Fibroblast of mammary gland (primary cell): ENCODE measurements at regions not wholly inside any gene's neighbourhood (a gene's known extent, or its start where the extent isn't known, plus 50 kb on each side); places are given as distances from the start of the nearest gene placed in this dataset.

Experiments
- DNase-seq: peaks from one replicate; pipeline ENCODE4 v3.0.0-alpha.2; 2010; ENCODE audit warnings: low read depth
- H3K4me3 ChIP-seq: 2 replicates; pipeline ENCODE4 v1.5.1; 2011; ENCODE audit warnings: low read depth, mild to moderate bottlenecking, low read length, moderate library complexity; ENCODE audit not compliant: control insufficient read depth
- CTCF ChIP-seq: conservative IDR thresholded peaks from 2 replicates; pipeline ENCODE4 v1.5.1; 2011; ENCODE audit warnings: low read depth, low read length, inconsistent platforms; ENCODE audit not compliant: control insufficient read depth, insufficient read depth

DNA sequence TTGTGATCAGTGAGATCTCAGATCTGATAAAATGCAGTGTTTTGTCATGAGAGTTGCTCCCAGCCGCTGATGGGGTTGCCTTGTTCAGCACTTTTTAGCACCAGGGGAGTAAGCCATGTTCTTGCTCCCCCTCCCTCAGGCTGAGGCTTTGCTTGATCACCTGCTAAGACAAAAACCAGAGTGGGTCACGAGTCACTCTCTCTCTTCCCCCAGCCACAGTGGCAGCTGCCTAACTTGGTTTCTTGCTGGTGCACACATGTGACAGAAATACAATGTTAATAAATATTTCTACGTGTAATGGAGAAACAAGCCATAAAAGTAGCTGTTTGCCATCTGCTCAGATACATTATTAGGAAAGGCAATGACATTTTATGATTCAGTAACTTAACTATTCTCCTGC is 212.4 kb upstream of the DMRT1 start:
- DNase-seq, result no peak
- no peak overlapping the region for H3K4me3 ChIP-seq
- no peak for TF ChIP-seq CTCF

DNA sequence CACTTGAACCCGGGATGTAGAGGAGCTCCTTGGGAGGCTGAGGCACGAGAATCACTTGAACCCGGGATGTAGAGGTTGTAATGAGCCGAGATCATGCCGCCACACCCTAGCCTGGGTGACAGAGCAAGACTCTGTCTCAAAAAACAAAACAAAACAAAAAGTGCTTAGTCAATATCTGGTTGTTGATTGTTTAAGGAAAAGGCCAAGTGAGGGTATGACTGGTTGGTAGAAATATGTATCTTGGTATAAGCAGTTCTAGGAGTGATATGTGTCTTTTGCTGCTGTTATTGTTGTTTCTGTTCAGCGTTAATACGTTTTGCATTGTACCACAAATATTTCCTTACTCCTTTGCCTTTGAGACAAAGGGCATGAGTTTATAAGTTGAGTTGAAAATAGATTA is 210.7 kb upstream of the DMRT1 start:
- no peak for TF ChIP-seq CTCF

DNA sequence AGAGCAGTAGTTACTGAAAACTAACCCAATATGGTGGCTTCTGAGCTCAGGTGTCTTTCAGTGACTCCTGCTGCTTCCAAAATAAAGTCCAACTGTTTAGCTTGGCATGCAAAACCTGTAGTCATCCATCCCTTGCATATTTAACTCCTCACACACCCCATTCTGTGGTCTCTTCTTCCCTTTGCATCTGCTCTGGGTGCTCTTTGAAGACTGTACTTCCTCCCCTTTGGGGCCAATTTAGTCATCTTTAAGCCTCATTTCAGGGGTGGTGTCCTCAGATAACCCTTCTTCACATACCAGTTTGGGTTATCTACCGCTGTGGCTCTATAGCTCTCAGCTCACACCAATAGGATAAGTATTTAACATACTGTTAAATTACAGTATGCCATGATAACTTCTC is 209.9 kb upstream of the DMRT1 start:
- TF ChIP-seq CTCF, result no peak
- peak; percentile 77 for DNase-seq
- no peak overlapping the region for H3K4me3 ChIP-seq

More for the DNA sequence above, 210.7 kb upstream of the DMRT1 start:
- DNase-seq, result peak; percentile 35
- H3K4me3 ChIP-seq, result no peak overlapping the region

- TF ChIP-seq CTCF, result no peak
- no peak for DNase-seq
- H3K4me3 ChIP-seq, result no peak overlapping the region
These were observed 208.0 kb upstream of the DMRT1 start for GRCh38 chr9:633461-633860.

DNA sequence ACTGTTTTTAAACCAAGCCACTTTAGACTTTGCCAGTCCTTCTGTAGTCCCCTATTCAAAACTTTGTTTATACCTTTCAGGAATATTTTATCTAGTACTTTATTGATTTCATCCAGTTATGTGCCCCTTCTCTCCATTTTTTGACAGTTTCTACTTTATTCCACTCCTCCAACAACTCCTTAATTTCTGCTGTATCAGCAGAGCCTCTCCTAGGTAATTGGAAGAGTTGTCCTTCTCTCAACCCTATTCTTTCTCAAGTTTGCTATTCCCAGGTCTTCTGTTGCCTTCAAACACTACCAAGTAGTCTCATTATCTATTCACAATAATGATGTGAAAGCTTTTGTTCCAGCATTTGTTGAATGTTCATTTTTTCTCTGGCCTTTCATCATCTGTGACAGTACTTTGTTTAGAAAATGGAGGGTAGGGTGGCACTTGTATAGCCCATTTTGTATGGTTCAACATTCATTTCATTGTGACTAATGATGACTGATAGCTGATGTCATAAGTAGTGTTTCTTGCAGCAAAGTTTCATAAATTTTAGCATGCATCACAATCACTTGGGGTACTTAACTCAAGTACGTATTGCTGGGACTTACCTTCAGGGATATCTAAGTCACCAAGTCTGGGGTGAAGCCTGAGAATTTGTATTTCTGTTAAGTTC is 204.4 kb upstream of the DMRT1 start:
- DNase-seq, result peak; percentile 42

GRCh38 chr9:638152-638551 is 203.3 kb upstream of the DMRT1 start:
- H3K4me3 ChIP-seq, result no peak overlapping the region
- DNase-seq, result no peak
- no peak for TF ChIP-seq CTCF

More for the DNA sequence above, 204.4 kb upstream of the DMRT1 start:
- TF ChIP-seq CTCF, result no peak
- H3K4me3 ChIP-seq, result no peak overlapping the region

DNA sequence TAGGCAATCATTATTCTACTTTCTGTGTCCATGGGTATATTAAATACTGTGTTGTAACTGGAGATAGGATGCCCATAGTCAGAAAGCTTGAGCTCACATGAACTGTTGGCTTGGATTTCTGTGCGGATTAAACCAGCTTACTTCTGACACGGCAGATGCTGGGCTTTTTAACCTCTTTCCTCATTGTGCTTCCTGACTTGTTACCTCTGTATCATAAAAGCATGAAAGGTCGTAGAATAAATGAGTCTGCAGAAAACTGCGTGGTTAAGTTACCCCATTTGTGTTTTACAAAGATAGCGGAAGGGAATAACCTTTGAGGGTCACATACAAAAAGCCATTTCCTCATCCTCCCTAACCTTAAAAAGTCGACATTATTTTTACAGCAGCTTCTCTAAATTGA is 199.5 kb upstream of the DMRT1 start:
- TF ChIP-seq CTCF, result no peak
- H3K4me3 ChIP-seq, result no peak overlapping the region
- DNase-seq, result no peak
